NCI-H2227 (cell line): ENCODE measurements at regions not wholly inside any gene's neighbourhood (a gene's known extent, or its start where the extent isn't known, plus 50 kb on each side); places are given as distances from the start of the nearest gene placed in this dataset.
A peak's percentile ranks its signal among the peaks of the same experiment; 100 is the strongest.

Experiments used
- DNase-seq: peaks from one replicate; lab custom pipeline; 2025; ENCODE audit not compliant: unreplicated experiment; lab: John Stamatoyannopoulos, UW

DNA sequence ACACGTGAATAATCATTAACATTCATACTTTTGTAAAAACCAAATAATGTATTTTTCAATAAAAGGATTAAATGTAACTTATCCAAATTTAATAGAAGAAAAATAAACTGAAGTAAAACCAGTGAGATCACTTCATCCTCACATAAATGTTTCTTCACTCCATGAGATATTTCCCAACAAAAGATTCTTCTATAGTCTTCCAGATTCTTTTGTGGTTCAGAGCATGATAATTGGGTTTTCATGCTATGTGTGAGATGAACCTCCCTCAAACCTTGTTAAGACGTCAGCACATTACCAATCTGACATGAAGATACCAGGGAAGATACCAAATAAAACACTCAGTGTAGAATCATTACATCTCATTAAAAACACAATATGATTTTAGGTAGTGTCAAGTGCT is 62.9 kb upstream of the OXGR1 start:
- DNase-seq, result no peak

GRCh38 chr13:97058391-97058790 is 64.1 kb upstream of the OXGR1 start:
- no peak for DNase-seq

- DNase-seq, result no peak
These were observed 64.7 kb upstream of the OXGR1 start for GRCh38 chr13:97058926-97059325.

- DNase-seq, result no peak
These were observed 73.0 kb upstream of the OXGR1 start for GRCh38 chr13:97067017-97067895.

DNA sequence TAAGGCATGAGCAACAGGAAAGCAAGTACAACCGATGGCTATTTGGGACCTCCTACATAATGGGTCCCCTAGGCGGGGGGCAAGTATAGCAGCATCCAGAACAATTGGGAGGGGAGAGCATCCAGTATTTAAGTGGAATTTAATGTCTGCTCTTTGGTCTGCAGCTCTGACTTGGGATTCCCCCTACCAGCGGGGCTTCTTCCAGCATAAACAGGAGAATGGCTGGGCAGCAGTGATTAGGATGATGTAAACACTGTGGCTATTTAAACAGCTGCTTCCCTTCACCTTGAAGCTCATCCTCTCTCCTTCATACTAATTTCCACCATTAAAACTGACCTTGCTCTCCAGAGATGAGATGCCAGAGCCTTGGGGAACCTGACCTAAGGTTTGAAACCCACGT is 73.9 kb upstream of the OXGR1 start:
- DNase-seq, result peak; percentile 26

DNA sequence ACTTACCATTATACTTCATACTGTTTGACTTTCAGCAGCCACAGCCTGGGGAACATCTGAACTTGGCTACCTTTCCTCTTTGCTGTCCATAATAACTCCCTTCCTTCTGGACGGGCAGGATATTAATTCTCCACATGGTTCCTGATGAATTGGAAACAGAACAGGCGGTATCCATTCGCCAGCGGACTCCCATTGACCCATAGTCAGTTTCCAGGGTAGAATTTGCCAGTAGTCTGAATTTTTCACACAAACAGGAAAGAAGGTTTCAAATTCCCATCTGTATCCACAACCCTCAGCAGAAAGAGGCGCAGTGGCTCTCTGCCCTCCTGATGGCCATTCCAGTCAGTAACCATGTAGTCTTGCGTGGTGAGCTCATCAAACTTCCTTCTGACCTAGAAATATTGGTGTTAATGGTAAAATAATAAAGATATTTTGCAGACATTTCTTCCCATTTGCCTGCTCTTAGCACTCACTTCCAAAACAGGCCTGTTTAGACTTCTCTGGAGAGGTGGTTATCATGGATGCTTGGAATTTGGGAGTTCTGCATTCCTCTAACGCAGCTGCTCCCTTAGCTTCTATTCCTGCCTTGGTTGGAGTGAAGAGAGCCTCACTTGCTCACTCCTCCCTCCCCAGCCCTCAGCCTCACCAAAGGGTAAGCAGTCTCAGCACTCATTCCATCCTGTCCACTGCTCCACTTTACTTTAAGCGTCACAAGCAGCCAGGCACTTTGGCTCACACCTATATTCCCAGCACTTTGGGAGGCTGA is 75.0 kb upstream of the OXGR1 start:
- no peak for DNase-seq

- no peak for DNase-seq
These were observed 78.0 kb upstream of the OXGR1 start for GRCh38 chr13:97072297-97072696.

DNA sequence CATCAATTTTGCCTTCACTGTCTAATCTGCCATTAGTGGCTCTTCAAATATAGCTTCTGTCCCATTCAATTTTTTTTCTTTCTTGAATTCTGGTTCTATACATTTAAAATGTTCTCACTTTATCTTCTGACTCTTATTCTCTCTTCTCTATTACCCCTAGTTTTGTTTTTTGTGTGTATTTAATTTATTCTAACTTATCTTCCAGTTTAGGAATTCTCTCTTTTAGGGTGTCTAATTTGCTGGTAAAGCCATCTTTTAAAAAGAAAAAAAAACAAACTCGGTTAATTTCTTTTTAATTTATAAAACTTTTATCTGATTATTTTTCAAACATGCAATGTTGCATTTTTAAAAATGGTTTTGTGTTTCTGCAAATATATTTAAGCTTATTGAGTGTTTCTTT is 80.3 kb upstream of the OXGR1 start:
- DNase-seq, result no peak

GRCh38 chr13:97076898-97077297 is 82.6 kb upstream of the OXGR1 start:
- no peak for DNase-seq

DNA sequence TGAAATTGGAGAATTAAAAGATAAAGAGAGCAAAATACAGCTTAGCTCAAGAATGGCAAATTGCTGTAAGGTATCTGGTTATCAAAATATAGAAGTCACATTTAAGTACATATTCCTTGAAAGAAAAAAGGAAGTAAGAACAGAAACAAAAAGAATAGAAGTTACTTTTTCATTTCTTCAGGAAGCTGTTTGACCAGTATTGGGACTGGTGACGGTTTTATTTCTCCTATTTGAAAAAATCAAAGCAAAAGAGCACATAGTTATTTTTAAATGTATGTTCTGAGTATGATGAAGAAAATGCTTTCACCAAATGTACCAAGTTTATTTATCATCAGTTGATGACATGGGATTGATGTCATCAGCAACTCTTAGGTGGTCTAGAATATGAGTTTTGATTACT is 83.1 kb upstream of the OXGR1 start:
- DNase-seq, result no peak

DNA sequence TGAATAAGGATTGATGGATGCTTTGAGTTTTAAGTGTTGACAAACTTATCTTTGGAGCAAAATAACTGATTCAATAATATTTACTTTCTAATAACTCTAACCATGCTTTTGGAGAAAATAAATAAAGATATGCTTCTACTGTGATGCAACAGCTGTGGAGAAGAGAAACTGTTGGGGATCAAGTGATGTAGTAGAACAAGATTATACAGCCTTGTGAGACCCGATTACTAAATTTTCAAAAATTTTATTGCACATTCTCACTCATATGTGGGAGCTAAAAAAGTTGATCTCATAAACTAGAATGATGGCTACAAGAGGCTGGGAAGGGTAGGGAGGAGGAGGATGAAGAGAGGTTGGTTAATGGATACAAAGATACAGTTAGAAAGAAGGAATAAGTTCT is 85.5 kb upstream of the OXGR1 start:
- no peak for DNase-seq

DNA sequence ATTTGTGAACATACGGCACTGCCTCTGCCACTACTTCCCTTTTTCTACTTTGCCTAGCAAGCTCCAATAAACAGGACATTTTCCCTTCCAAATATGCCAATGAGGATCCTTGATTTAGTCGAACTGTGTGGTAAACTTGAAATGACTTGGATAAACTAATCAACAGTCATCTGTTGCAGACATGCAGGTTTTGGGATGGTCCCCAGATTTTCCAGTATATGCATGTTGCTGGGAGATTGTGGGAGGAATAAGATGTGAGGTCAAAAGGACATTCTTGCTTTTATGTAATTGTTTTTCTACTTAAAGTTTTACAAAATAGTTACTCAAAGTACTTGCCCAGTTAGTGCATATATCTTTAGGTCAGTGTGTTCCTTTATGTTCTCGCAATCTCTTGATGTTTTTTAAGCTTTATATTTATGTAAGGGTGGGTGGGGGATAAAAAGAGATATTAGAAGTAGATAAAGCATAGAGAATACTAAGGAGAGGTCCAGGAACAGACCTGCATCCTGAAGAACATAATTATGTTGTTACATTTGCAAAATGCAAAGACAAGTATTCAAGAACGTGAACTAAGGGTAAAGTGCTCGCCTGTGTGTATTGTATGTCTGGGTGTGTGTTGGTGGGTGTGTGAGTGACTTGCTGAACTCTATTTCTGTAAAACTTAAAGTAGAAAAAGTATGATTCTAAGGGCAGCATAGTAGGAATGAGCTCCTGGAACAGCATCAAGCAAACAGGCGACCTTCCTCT is 88.4 kb upstream of the OXGR1 start:
- DNase-seq, result no peak

DNA sequence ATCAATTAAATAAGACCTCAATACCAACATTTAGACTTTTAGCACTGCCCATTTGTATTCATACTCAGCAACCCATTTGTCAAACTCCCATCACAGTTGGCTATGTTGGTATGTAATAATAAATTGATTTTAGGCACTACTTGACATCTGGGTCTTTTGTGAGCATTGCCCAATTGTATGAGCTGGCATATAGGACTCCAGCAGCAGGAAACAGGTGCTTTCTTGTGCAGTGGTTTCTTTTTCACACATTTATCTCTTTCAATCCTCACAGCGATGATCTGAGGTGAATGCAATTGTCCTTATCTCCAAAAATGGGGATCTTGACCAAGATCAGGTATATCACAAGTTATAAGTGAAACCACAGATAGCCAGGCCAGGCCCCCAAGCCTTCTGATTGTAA is 96.9 kb upstream of the OXGR1 start:
- DNase-seq, result no peak

DNA sequence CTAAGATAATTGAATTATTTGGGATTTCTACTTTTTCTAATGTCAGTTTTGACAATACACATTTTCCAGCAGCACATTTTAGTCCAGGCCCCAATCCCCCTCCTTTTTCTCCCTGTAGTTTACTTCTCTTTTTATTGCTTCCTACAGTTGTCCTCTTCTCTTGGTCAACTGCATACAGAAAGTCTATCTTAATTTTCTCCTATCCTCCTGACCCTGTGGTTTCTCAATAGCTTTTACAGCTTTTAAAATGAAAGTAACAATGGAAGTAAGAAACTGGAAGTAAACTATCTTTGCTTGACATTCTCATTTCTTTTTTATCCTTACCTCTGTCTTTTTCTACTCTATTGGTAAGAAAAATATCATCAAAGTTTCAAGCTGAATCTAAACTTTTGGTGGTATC is 106.5 kb upstream of the OXGR1 start:
- no peak for DNase-seq

DNA sequence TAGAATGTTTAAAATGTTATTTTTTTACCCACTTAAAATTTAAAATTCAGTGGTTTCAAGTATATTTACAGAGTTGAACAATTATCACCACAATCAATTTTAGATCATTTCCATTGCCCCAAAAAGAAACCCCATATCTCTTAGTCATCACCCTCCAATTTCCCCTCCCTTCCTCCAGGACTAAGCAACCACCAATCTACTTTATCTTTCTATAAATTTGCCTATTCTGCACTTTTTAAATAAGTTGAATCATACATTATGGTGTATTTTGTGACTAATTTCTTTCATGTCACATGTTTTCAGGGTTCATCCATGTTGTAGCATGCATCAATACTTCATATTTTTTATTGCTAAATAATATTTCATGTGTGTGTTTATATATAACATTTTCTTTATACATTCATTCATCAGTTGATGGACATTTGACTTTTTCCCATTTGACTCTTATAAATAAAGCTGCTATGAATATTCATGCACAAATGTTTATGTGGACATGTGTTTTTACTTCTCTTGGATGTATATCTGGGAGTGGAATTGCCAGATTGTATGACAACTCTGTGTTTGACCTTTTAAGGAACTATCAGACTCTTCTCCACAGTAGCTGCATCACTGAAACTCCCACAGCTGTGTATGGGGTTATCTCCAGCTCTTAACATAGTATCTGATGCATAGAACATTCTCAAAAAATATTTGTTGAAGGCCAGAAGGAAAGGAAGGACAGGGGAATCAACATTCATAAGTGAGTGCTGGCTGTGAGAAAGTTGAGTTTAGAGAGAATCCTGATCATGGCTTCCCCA is 107.8 kb upstream of the OXGR1 start:
- DNase-seq, result no peak

DNA sequence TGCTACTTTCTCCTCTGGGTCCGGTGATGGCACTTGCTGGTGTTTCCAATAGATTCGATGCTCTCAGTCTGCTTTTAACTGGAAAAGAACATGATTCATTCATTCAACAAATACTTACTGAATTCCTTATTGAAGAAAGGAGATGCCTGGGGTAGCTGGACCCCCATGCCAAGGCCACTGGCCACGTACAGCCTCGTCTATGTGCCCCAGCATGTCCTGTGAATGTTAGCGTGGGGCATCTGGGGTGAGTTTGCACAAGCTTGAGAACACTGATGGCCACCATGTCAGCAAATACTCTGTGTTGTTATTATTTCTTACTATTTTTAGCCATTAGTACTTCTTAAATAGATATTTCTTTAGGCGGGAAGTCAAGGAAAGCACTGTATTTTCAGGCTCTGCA is 112.0 kb upstream of the OXGR1 start:
- DNase-seq, result no peak

- DNase-seq, result no peak
These were observed 113.7 kb upstream of the OXGR1 start for GRCh38 chr13:97107815-97108529.

- no peak for DNase-seq
These were observed 113.6 kb upstream of the MBNL2 start for GRCh38 chr13:97108530-97108900.

DNA sequence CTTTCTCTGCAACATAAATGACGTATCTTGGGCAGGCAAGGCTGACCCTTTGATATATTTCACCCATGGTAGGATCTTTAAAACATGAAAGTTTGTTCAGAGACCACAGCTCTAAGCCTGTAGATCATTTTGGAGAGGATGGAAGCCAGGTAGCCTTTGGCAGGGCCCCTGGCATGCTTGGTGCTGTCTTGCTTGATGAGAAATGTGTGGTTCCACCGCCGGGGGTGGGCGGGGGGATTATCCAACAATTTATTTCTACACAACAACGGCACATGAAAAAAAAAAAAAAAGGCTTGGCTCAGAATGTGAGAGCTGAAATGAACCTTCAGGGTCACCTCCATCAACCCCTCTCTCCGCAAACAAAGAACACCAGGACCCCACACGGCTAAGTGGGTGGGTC is 112.9 kb upstream of the MBNL2 start:
- no peak for DNase-seq

DNA sequence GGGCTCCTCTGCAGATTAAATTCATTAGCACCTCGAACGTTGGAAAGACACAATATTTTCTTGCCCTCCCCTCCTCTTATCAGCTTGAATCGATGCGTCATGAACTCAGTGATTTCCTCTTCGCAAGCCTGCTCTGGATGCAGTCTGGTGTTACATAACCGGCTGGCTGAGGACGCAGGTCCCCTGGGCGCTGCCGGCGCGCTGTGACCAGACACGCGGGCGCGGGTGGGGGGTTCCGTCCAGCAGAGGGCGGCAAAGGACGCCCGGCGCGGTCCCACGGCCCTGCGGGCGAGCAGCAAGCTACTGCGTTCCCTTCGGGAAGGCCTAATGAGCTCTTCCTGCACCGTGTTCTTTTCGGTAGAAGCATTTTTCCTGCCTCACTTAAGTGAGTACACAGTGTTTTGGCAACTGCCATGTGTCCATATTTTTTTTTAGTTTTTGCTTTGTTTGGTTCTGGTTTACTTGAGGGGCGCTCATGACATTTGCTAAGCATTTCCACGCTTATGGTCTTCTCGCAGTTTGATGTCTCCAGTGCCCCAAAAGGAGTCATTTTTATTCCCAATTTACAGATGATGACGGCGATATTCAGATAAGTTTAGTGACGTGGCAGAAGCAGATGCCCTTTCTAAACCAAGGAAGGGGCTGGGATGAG is 112.2 kb upstream of the MBNL2 start:
- DNase-seq, result peak; percentile 81
